GM21576 (cell line): ENCODE measurements at regions not wholly inside any gene's neighbourhood (a gene's known extent, or its start where the extent isn't known, plus 50 kb on each side); places are given as distances from the start of the nearest gene placed in this dataset.

ENCODE experiments used
- ATAC-seq: cut with Tn5 transposase; IDR thresholded peaks from one replicate; pipeline ENCODE4 v1.9.1; 2021; ENCODE audit warnings: mild to moderate bottlenecking, moderate library complexity; ENCODE audit not compliant: unreplicated experiment

DNA sequence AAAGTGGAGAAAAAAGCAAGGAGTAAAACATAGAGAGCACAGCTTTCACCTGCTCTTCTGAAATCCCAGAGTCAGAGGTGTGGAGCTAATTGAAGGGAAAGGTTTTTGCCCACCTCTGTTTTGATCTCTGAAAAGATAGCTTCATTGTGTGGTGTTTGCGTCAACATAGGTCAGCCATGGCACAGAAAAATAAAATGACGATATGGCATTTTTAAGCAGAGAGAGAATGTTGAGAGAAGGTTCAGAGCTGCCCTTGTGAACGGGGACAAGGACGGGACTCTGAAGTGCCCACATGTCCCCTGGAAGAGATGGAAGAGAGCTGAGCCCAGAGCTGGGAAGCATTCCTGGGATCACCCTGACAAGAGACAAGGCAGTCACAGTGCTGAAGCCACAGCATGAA is 249.4 kb upstream of the PLSCR5 start:
- ATAC-seq, result no peak

GRCh38 chr3:146851665-146852064 is 246.5 kb upstream of the PLSCR5 start:
- no peak for ATAC-seq

DNA sequence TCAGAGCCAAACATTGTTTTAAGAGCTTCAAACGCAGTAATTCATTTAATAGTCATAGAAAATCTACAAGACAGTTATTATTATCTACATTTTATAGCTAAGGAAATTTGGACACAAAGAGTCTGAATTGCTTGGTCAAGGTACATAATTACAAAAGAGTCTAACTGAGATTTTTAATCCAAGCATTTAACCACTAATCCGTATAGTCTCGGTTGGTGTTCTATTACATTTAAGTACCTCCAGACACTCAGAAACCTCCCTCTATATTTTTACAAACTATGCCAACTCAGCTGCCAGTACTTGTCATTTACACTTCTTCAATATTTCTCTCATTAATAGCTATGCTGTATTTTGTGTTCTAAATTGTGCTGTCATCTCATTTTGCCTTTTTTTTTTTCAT is 240.2 kb upstream of the PLSCR5 start:
- ATAC-seq, result no peak

DNA sequence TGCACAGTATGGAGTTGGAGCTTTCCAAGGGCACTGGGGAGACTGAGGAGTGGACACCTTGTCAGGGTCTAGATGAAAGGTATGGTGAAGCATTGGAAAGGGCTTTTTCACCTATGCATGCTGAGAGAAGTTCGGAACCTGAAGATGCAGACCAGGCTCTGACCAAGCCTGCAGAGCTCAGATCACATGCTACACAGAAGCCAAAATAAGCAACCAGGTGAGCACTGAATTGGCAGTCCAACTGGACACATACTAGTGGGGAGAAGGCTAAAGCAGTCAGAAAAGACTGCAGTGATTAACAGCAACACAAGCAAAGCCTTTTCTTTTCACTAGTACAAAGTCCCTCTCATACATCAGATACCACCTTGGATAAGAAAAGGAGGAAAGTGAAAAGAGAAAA is 238.3 kb upstream of the PLSCR5 start:
- no peak for ATAC-seq

DNA sequence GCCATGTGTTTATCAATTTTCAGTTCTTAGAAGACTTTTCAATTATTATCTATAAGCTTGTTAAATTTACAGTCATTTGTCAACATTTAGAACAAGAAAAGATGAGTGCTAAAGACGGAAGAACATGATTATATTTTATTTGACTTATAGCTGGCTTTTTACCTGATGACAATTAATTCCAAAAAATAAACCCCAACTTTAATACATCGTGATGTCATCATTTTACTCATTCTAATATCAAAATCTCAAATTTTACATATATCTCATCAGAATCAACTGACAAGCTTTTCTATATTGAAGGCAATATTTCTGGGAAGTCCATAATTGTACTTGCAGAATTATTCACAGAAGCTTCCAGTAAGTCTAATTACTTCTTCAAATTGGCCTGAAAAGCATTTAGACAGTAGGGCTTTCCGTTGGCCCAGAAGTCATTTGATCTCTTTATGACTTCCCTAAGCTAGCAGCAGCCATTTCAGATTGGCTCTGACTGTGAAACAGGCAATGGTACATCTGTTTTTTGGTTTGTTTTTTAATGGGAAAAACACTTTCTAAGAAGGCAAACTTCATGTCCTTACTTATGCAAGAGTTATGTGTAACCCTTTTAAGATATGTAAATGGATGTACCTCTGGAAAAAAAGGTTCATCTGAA is 234.7 kb upstream of the PLSCR5 start:
- no peak for ATAC-seq

DNA sequence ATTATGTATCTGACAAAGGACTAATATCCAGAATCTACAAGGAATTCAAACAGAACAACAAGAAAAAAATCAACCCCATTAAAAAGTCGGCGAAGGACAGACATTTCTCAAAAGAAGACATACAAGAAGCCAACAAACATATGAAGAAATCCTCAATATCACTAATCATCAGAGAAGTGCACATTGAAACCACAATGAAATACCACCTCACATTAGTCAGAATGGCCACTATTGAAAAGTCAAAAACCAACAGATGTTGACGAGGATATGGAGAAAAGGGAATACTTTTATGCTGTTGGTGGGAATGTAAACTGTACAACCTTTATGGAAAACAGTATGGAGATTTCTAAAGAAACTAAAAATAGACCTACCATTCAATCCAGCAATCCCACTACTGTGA is 233.1 kb upstream of the PLSCR5 start:
- ATAC-seq, result no peak

- ATAC-seq, result no peak
These were observed 229.8 kb upstream of the PLSCR5 start for GRCh38 chr3:146834917-146835316.

DNA sequence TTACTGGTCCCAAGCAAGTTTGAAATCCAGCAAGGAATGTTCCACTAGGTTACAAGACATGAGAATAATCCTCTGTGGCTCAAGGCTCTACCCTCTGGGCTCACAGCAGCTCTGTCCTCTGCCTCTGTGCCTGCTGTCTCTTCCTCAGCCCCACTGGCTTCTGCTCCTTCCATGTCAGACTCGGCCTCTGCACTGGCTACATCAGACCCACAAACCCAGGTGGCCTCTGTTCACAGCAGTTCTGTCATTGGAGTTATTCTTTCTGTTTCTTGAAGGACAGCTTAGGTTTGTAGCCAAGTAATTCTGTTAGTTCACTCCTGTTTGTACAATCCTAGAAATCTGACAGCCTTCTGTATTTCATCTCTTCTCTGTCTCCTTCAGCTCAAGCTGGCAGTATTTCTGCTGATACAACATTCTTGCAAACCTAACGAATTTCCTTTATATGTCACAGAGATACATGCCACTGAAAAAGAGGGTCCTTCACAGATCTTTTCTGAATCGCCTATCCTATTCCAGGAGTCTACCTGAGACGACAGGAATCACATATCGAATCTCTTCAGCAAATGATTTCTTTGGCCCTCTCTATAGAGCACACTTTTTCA is 227.8 kb upstream of the PLSCR5 start:
- ATAC-seq, result no peak

- no peak for ATAC-seq
These were observed 226.5 kb upstream of the PLSCR5 start for GRCh38 chr3:146831659-146832058.

DNA sequence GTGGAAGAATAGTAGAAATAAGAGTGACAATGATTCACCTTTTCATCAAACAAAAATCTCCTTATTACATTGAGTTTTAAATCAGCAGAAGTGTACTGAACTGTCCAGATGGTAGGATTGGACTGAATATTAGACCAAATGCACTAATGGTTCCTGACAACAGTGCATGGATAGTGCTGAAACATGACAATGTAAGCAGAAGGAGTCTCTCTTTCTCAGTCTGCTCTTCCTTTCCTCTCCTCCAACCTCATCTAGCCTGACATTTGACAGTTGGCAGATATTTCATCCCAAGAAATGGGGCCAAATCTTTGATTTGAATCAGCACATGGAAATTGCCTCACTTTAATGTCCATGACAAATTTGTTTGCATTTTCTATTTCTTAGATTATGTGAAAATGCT is 225.1 kb upstream of the PLSCR5 start:
- no peak for ATAC-seq

GRCh38 chr3:146827836-146828235 is 222.7 kb upstream of the PLSCR5 start:
- no peak for ATAC-seq

GRCh38 chr3:146823622-146824021 is 218.5 kb upstream of the PLSCR5 start:
- no peak for ATAC-seq

DNA sequence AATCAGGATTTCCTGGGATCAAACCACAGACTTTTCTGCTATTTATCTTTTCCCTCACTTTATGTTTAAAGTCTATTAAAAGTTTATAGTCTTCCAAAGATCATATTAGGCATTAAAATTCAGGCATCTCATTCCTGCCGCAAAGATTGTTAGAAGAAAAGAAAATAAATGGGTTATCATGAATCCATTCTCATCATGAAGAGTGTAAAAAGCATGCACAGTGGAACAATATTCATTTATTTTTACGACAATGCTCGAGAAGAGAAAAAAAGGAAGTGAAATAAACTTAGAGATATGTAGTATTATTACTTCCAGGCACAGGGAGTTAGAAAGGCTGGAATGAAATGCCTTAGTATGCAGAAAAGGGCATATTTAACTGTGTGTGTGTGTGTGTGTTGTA is 213.7 kb upstream of the PLSCR5 start:
- no peak for ATAC-seq

- ATAC-seq, result no peak
These were observed 213.2 kb upstream of the PLSCR5 start for GRCh38 chr3:146818301-146818700.

GRCh38 chr3:146817704-146818103 is 212.6 kb upstream of the PLSCR5 start:
- ATAC-seq, result no peak

DNA sequence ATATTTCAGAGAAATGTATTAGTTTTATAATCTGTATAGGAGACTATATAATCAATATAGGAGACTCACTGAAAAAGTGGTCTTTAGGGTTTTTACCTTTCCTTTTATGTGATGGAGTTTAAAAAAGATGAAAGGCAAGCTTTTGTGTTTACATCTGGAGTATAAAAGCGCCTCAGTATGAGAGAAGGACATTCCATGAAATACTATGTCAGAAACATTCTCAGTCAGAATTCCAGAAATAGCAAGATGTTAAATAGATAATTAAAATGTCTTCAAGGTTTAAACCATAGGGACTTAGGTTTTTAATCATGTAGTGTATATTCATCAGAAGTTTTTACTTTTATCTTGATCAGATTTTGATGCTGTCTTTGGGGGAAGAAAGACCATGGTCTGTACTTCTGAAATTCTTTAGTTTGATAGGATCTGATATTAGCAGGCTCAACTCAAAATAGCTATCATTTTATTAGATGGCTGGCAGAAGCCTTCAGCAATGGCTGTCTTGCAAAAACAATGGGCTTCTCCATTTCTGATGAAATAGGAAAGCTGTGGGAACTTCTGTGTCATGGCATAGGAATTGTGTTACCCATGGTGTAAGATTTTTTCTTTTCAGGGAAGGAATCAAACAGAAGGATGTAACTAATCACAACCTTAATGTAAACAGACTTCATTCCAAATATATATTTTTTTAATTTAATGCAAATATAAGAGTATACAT is 209.6 kb upstream of the PLSCR5 start:
- ATAC-seq, result no peak

GRCh38 chr3:146813496-146813895 is 208.3 kb upstream of the PLSCR5 start:
- ATAC-seq, result no peak

DNA sequence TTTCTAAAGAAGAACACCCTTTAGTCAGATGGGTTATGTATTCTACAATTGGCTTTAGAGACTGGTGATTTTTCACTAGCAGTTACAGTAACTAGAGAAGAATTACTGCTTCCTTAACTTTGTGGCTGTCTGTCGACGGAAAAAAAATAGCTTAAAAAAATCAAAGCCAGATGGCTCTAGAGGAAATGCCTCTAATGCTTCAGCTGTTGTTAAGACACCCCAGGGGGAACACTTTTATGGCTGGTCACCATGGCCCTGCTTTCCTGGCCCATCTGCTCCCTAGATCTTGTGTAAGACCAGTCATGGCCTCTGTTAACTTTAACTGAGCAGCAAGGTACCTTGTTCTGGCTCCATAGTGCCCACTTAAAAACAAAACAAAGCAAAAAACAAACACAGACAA is 198.6 kb upstream of the PLSCR5 start:
- ATAC-seq, result no peak

- ATAC-seq, result no peak
These were observed 196.3 kb upstream of the PLSCR5 start for GRCh38 chr3:146801492-146801891.

DNA sequence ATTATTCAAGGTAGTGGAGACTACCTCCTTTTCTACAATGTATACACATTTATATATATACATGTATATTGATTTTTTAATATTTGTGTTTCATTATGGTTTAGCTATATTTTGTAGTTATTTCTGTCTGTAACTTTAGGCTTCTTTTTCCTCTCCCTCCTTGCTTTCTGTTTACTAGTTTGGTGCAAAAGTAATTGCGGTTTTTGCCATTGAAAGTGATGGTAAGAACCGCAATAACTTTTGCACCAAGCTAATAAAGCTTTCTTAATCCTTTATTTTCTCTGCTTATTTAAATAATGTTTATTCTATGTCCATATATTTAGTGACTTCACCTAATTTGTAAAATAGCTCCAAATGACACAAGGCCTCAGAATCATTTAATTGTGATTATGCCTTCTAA is 195.3 kb upstream of the PLSCR5 start:
- no peak for ATAC-seq

GRCh38 chr3:146796078-146796477 is 190.9 kb upstream of the PLSCR5 start:
- no peak for ATAC-seq

- ATAC-seq, result no peak
These were observed 178.3 kb upstream of the PLSCR5 start for GRCh38 chr3:146783446-146783845.
